Endodermal cell (in vitro differentiated cells): ENCODE measurements at regions not wholly inside any gene's neighbourhood (a gene's known extent, or its start where the extent isn't known, plus 50 kb on each side); places are given as distances from the start of the nearest gene placed in this dataset.

Source experiments
- DNase-seq: peaks from one replicate; pipeline ENCODE4 v3.0.0-alpha.2; 2017
- H3K27ac ChIP-seq: 2 replicates; pipeline ENCODE4 v1.5.1; 2013; ENCODE audit warnings: mild to moderate bottlenecking, low read depth, low read length, moderate library complexity
- H3K27me3 ChIP-seq: 2 replicates; pipeline ENCODE4 v1.6.1; 2013; ENCODE audit warnings: mild to moderate bottlenecking, low read length, moderate library complexity; ENCODE audit not compliant: insufficient read depth, control insufficient read depth, poor library complexity, severe bottlenecking
- H3K36me3 ChIP-seq: 2 replicates; pipeline ENCODE4 v1.7.0; 2013; ENCODE audit warnings: mild to moderate bottlenecking, low read length, moderate library complexity; ENCODE audit not compliant: control insufficient read depth, insufficient read depth
- H3K4me1 ChIP-seq: one replicate; pipeline ENCODE4 v1.7.0; 2013; ENCODE audit warnings: low read length; ENCODE audit not compliant: control insufficient read depth, insufficient read depth
- H3K4me3 ChIP-seq: 2 replicates; pipeline ENCODE4 v1.5.1; 2013; ENCODE audit warnings: mild to moderate bottlenecking, low read length, moderate library complexity
- H3K9ac ChIP-seq: 2 replicates; pipeline ENCODE4 v1.6.1; 2013; ENCODE audit warnings: mild to moderate bottlenecking, low read length, moderate library complexity; ENCODE audit not compliant: poor library complexity, severe bottlenecking; ENCODE audit errors: extremely low read depth
- H3K9me3 ChIP-seq: 2 replicates; pipeline ENCODE4 v1.6.1; 2013; ENCODE audit warnings: mild to moderate bottlenecking, low read length, moderate library complexity; ENCODE audit not compliant: control insufficient read depth
- H3K27ac Mint-ChIP-seq: 2 replicates; pipeline ENCODE4 v1.8.0; 2020; ENCODE audit warnings: mixed read lengths
- H3K27me3 Mint-ChIP-seq: 2 replicates; pipeline ENCODE4 v1.8.0; 2021; ENCODE audit warnings: mild to moderate bottlenecking, mixed read lengths; ENCODE audit not compliant: insufficient read depth
- H3K36me3 Mint-ChIP-seq: 2 replicates; pipeline ENCODE4 v1.8.0; 2020; ENCODE audit warnings: low read depth, mixed read lengths
- H3K4me1 Mint-ChIP-seq: 2 replicates; pipeline ENCODE4 v1.8.0; 2020; ENCODE audit warnings: mixed read lengths
- H3K4me3 Mint-ChIP-seq: 2 replicates; pipeline ENCODE4 v1.8.0; 2020; ENCODE audit warnings: mild to moderate bottlenecking, moderate library complexity, mixed read lengths
- H3K9me3 Mint-ChIP-seq: 2 replicates; pipeline ENCODE4 v1.8.0; 2020; ENCODE audit warnings: mild to moderate bottlenecking, mixed read lengths
- WGBS, 2 experiments: methylation state at CpG; one replicate each; pipeline versions ENCODE4 v1.1.5 to v1.1.7; 2013; ENCODE audit warnings: missing lambda C conversion rate in 2 of 2, mixed read lengths in 1 of 2; ENCODE audit not compliant: insufficient coverage in 1 of 2, insufficient read length in 1 of 2; 5-methylcytosine and 5-hydroxymethylcytosine counted together
- TF ChIP-seq, protein P1 (sequence below): fragments of 200-600 bp; sonication (generic); conservative IDR thresholded peaks from 2 replicates; pipeline ENCODE4 v1.5.0; 2021; ENCODE audit warnings: antibody characterized with exemption, mild to moderate bottlenecking

DNA sequence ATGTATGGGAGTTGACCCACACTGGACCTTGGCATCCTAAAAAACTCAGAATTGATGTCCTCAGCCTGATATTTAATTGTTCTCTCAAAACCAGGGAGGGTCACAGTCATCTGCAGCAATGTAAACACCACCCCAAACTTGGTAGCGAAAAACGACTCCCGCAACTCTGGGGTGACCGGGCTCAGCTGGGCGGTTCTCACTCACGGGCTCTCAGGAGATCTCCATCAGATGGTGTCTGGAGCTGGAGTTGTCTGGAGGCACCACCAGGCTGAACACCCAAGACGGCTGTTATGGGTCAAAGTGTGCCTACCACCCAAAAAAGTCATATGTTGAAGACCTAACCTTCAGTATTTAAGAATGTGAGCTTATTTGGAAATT, 50.9 kb upstream of the NXT1 start:
- Mint-ChIP-seq H3K4me3 (no peak overlapping the region), H3K27me3 (peaks cover 9% of the 10 kb centered on the region), H3K27ac (no peak overlapping the region), H3K9me3 (no peaks in the 10 kb centered on the region), H3K4me1 (peaks cover 21% of the 10 kb centered on the region), H3K36me3 (no peaks in the 10 kb centered on the region)
- TF ChIP-seq, protein P1, sequence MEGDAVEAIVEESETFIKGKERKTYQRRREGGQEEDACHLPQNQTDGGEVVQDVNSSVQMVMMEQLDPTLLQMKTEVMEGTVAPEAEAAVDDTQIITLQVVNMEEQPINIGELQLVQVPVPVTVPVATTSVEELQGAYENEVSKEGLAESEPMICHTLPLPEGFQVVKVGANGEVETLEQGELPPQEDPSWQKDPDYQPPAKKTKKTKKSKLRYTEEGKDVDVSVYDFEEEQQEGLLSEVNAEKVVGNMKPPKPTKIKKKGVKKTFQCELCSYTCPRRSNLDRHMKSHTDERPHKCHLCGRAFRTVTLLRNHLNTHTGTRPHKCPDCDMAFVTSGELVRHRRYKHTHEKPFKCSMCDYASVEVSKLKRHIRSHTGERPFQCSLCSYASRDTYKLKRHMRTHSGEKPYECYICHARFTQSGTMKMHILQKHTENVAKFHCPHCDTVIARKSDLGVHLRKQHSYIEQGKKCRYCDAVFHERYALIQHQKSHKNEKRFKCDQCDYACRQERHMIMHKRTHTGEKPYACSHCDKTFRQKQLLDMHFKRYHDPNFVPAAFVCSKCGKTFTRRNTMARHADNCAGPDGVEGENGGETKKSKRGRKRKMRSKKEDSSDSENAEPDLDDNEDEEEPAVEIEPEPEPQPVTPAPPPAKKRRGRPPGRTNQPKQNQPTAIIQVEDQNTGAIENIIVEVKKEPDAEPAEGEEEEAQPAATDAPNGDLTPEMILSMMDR: no peak
- no peaks in the 10 kb centered on the region for H3K27me3 ChIP-seq
- H3K9me3 ChIP-seq: no peaks in the 10 kb centered on the region
- no peak overlapping the region for H3K4me3 ChIP-seq
- no peaks in the 10 kb centered on the region for H3K36me3 ChIP-seq
- no peak for DNase-seq
- H3K27ac ChIP-seq: no peak overlapping the region
- WGBS, 2 experiments: 97 to 100% methylated on average over 1 to 7 of the region's 7 CpGs
- no peak overlapping the region for H3K9ac ChIP-seq
- H3K4me1 ChIP-seq: peaks cover 9% of the 10 kb centered on the region

DNA sequence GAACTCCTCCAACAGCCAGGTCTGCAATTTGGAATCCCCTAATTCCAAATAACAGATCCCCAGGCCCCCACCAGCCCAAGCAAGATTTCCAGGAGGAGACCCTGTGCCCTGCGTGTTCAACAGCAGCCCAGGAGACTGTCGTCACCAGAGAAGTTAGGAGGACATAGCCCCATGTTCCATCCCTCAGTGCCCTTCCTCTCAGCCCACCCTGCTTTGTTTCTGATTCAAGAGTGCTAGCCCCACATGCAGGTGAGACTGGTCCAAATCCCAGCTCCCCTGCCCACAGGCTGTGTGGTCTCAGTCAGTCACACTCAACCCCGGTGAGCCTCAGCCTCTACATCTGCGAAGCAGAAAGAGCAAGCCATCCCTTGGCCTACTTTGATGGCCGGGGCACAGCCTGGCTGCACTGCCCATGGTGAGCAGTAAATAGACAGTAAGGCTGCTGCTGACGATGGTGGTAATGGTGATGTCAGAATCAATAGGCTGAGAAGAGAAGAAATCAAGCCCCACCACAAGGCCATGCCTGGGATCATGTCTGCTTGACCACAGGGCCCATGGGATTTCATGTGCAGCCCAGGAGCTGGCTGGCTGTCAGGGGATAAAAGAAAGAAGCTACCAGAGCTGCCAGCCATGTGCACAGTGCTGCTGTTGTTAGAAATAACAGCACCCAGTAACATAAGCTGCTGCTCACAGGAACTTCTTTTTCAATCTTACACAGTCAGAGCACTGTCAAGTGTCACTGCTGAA, 51.5 kb upstream of the NXT1 start:
- H3K27ac Mint-ChIP-seq: no peak overlapping the region

DNA sequence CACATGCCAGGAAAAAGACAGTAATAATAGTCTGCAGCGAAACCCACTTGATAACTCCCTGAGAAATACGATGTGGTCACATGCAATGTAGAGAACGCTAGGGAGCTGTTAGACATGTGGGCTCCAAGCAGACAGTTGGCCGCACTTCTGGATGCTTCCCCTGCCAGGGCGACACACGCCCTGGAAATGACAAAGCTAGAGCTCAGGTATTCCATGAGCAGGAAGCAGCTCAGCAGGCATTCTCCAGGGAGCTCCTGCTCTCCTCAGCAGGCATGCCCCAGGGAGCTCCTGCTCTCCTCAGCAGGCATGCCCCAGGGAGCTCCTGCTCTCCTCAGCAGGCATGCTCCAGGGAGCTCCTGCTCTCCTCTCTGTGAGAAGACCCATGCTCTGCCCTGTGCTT, 52.4 kb upstream of the NXT1 start:
- Mint-ChIP-seq H3K9me3 (no peaks in the 10 kb centered on the region), H3K4me3 (no peak overlapping the region), H3K27me3 (peaks cover 5% of the 10 kb centered on the region), H3K36me3 (no peaks in the 10 kb centered on the region), H3K4me1 (peaks cover 21% of the 10 kb centered on the region), H3K27ac (no peak overlapping the region)
- no peak overlapping the region for H3K27ac ChIP-seq
- H3K4me1 ChIP-seq: peaks cover 9% of the 10 kb centered on the region
- H3K36me3 ChIP-seq: no peaks in the 10 kb centered on the region
- H3K9ac ChIP-seq: no peak overlapping the region
- peaks cover 5% of the 10 kb centered on the region for H3K27me3 ChIP-seq
- TF ChIP-seq, protein P1: no peak
- 87 to 91% methylated on average over 6 of the region's 6 CpGs for WGBS, 2 experiments
- no peak for DNase-seq
- no peak overlapping the region for H3K4me3 ChIP-seq
- no peaks in the 10 kb centered on the region for H3K9me3 ChIP-seq

More for the DNA sequence above, 51.5 kb upstream of the NXT1 start:
- TF ChIP-seq, protein P1: no peak
- H3K4me3 ChIP-seq: no peak overlapping the region
- peaks cover 9% of the 10 kb centered on the region for H3K4me1 ChIP-seq
- H3K27me3 ChIP-seq: peaks cover under 1% of the 10 kb centered on the region
- DNase-seq: no peak
- no peaks in the 10 kb centered on the region for H3K36me3 ChIP-seq
- no peaks in the 10 kb centered on the region for H3K9me3 ChIP-seq
- H3K9ac ChIP-seq: no peak overlapping the region
- 93 to 100% methylated on average over 4 to 6 of the region's 6 CpGs for WGBS, 2 experiments
- H3K27ac ChIP-seq: no peak overlapping the region
- Mint-ChIP-seq H3K9me3 (no peaks in the 10 kb centered on the region), H3K4me3 (no peak overlapping the region), H3K36me3 (no peaks in the 10 kb centered on the region), H3K4me1 (peaks cover 21% of the 10 kb centered on the region), H3K27me3 (peaks cover 8% of the 10 kb centered on the region)
